Kidney capillary endothelial cell (primary cell): ENCODE measurements at regions not wholly inside any gene's neighbourhood (a gene's known extent, or its start where the extent isn't known, plus 50 kb on each side); places are given as distances from the start of the nearest gene placed in this dataset.

ENCODE experiments used
- DNase-seq: peaks from one replicate; pipeline ENCODE4 v3.0.0-alpha.2; 2018; ENCODE audit warnings: low spot score

- DNase-seq, result no peak
These were observed 688.6 kb upstream of the SLITRK1 start for GRCh38 chr13:84570831-84571230.

DNA sequence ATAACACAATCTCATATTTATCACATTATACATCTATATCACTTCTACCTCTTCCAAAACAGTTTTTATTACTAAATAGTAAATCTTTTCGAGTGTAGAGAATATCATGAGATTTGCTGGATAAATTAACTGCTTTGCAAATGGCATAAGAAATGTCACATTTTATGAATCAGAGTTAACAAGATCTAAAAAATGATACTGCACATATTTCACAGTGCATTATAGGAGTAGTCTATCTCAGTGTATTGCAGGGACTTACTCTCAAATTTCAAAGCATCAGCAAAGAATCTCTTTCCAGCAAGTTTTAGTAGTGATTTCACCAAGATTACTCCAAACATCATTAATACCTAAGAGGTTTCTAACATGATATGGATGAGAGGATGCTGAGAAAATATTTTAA is 687.1 kb upstream of the SLITRK1 start:
- DNase-seq, result no peak

DNA sequence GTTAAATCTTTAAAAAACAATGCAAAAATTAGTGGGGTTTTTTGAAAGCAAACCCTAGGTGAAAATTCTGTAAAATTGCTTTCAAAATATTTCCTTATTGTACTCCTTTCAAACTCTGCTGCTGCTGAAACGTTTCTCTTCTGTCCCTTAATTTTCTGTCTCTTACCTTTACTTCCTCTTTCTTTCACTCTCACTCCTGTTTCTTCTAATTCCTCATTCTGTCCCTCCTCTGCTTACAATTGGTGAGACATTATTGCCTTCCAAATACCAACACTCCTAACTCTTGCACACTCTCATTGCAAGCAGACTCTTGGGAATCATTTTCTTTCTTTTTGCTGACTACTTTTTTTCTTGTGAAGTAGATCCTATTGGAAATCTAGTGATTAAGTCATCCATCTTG is 685.6 kb upstream of the SLITRK1 start:
- DNase-seq, result no peak

- DNase-seq, result no peak
These were observed 684.5 kb upstream of the SLITRK1 start for GRCh38 chr13:84566780-84567179.

DNA sequence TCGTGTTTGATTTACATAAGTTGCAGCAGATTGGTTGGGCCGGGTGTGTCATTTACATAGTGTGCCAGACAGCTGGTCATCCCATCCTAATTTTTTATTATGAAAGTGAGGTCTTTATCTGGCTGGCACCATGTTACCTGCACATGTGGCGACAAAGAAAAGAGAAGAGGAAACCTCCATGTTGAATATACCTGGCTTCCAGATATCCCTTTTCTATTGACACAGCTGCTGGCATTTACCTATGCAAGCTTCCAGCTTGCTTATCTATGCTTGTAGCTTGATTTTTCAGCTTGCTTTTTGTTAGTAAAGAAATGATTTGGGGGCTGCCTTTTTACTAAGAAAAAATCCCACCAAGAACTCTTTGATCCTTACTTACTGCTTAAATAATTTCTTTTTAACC is 681.3 kb upstream of the SLITRK1 start:
- no peak for DNase-seq

GRCh38 chr13:84553227-84553626 is 671.0 kb upstream of the SLITRK1 start:
- no peak for DNase-seq

- no peak for DNase-seq
These were observed 661.7 kb upstream of the SLITRK1 start for GRCh38 chr13:84543962-84544361.

- DNase-seq, result no peak
These were observed 660.1 kb upstream of the SLITRK1 start for GRCh38 chr13:84542348-84542747.

- no peak for DNase-seq
These were observed 654.6 kb upstream of the SLITRK1 start for GRCh38 chr13:84536906-84537305.

- no peak for DNase-seq
These were observed 646.3 kb upstream of the SLITRK1 start for GRCh38 chr13:84528408-84529070.

DNA sequence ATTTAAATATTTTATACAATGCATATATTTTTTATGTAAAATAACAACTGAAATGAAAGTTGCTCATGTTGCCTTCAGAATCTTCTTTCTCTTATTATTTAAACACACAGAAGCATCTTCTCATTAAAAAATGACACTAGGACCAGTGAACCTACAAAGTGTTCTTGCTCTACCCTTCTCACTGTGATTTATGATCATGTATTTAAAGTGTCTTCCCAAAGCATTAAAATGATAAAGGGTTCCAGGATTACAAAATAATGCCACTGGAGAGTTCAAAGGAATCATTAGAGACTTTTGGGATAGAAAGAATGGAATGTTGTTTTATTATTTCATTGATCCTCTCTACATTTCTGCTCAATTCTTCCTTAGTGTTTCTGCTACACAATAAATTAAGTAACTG is 643.6 kb upstream of the SLITRK1 start:
- DNase-seq, result no peak

DNA sequence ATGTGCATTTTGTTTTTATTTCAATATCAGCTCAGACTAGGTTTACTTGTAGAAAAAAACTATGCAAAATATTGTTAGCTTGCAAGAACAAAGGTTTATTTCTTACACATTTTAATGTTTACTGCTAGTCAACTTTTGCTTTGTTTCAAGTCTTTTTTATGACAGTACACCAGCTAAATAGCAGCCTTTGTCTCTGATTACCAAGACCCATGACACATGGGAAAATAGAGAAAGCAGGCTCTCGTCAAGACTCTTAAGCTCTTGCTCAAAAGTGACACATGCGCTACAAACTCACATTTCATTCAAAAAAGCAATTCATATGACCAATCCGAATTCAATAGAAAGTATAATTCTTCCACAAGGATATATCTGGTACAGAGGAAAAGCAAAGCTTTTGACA is 642.3 kb upstream of the SLITRK1 start:
- no peak for DNase-seq

DNA sequence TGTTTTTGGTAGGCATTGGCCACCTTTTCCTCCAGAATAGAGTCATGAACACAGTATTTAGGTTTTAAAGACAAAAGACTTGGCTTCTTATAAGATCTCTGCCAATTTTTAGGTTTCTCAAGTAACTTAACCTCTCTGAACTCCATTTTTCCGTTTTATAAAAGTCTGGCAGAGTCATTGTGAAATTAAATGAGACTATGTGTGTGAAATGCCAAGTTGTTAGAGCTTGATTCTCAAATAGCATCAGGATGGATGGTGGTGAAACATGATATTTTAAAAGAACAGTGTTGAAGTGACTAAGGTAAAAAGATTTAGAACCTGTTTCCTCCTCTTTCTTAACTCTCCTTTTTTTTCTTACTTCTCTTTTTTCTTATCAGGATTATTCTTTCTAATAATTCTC is 617.7 kb upstream of the SLITRK1 start:
- no peak for DNase-seq

DNA sequence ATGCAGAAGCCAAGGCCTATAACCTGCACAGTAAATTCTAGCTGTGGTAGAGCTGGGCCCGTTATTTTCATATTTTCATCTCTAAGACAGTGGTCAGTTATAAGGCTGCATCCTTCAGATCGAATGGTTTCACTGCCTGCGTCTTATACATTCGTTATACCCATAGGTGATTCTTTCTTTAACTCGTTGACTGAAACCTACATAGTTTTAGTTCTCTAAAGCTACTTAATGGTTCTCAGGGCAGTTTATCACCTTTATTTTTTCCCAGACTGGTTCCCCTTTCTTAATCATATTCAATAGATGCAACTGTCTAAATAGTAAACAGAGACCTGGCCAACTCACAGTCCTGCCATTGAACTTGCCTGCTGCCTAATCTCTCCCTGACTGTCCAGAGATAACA is 615.3 kb upstream of the SLITRK1 start:
- no peak for DNase-seq

- DNase-seq, result no peak
These were observed 609.7 kb upstream of the SLITRK1 start for GRCh38 chr13:84491952-84492351.

- DNase-seq, result no peak
These were observed 605.5 kb upstream of the SLITRK1 start for GRCh38 chr13:84487752-84488151.

- no peak for DNase-seq
These were observed 599.7 kb upstream of the SLITRK1 start for GRCh38 chr13:84481958-84482357.

DNA sequence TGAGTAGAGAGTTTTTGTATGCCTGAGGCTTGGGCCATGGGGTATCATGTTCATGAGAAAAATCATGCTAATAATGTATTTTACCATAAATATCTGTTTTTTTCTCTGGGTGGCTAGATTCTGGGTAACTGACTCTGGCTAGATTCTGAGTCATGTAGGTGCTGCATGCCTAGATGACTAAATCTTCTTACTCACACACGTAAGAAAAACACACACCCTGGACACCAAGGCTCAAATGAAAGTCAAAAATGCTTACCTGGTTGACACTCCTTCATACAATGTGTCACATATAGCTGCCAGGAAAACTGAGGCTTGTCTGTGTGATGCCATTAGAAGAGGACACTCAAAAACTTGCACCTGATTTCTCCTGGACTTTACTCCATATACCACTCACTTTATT is 597.4 kb upstream of the SLITRK1 start:
- DNase-seq, result no peak

GRCh38 chr13:84470528-84470927 is 588.3 kb upstream of the SLITRK1 start:
- no peak for DNase-seq

- DNase-seq, result no peak
These were observed 584.2 kb upstream of the SLITRK1 start for GRCh38 chr13:84466461-84466860.

GRCh38 chr13:84460989-84461388 is 578.7 kb upstream of the SLITRK1 start:
- DNase-seq, result no peak

GRCh38 chr13:84455143-84455905 is 573.0 kb upstream of the SLITRK1 start:
- no peak for DNase-seq

DNA sequence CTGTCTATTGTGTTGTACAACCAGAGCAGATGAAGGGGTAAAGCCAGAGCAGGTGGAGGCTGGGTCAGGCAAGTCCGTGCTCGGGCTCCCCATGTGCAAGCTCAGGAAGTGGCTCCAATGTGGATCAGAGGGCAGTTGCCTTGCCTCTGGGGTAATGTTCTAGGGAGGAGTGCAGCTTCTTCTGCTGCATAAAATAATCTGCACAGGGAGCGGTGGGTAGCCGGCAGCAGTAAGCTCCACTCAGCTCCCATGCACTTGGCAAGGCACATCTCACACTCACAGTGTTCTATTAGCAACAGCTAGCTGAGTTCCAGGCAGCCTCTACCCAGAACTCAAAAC is 565.3 kb upstream of the SLITRK1 start:
- DNase-seq, result no peak
